ENCODE measurements at regions not wholly inside any gene's neighbourhood (a gene's known extent, or its start where the extent isn't known, plus 50 kb on each side); places are given as distances from the start of the nearest gene placed in this dataset.

- no peak overlapping the region for H3K27ac Mint-ChIP-seq
- peaks cover 0 to 4% (median 0%) of the 10 kb centered on the region in 5 donors for H3K9me3 Mint-ChIP-seq
- no peaks in the 10 kb centered on the region for H3K4me1 Mint-ChIP-seq
- no peaks in the 10 kb centered on the region for H3K27me3 Mint-ChIP-seq
- H3K27ac ChIP-seq (ENCODE audit: low read depth, low read length) = no peak overlapping the region
- no peaks in the 10 kb centered on the region for H3K36me3 ChIP-seq (ENCODE audit: insufficient read depth, low read length)
- no peaks in the 10 kb centered on the region for H3K27me3 ChIP-seq (ENCODE audit: insufficient read depth, low read length, poor library complexity, severe bottlenecking)
- CTCF ChIA-PET = no interaction called here
- POLR2A ChIA-PET = no interaction called here
- H3K4me3 ChIP-seq (ENCODE audit: low read length) = no peak overlapping the region
- no peaks in the 10 kb centered on the region for H3K9me3 ChIP-seq (ENCODE audit: low read length)
- H3K4me1 ChIP-seq (ENCODE audit: insufficient read depth, low read length) = no peaks in the 10 kb centered on the region
- DNase-seq = no peak
- H3K4me3 Mint-ChIP-seq = no peak overlapping the region
- no peaks in the 10 kb centered on the region for H3K36me3 Mint-ChIP-seq
Observed at GRCh38 chr13:84569366-84569765, 687.1 kb upstream of the SLITRK1 start.

DNA sequence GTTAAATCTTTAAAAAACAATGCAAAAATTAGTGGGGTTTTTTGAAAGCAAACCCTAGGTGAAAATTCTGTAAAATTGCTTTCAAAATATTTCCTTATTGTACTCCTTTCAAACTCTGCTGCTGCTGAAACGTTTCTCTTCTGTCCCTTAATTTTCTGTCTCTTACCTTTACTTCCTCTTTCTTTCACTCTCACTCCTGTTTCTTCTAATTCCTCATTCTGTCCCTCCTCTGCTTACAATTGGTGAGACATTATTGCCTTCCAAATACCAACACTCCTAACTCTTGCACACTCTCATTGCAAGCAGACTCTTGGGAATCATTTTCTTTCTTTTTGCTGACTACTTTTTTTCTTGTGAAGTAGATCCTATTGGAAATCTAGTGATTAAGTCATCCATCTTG lies 685.6 kb upstream of the SLITRK1 start:
- H3K27me3 ChIP-seq (ENCODE audit: insufficient read depth, low read length, poor library complexity, severe bottlenecking) = no peaks in the 10 kb centered on the region
- Mint-ChIP-seq H3K27me3 (no peaks in the 10 kb centered on the region), H3K27ac (no peak overlapping the region), H3K4me3 (no peak overlapping the region), H3K4me1 (no peaks in the 10 kb centered on the region), H3K36me3 (no peaks in the 10 kb centered on the region), H3K9me3 (peaks cover 0 to 4% (median 0%) of the 10 kb centered on the region in 5 donors)
- H3K4me1 ChIP-seq (ENCODE audit: insufficient read depth, low read length) = no peaks in the 10 kb centered on the region
- ChIA-PET POLR2A (no interaction called here), CTCF (no interaction called here)
- H3K27ac ChIP-seq (ENCODE audit: low read depth, low read length) = no peak overlapping the region
- no peak for DNase-seq
- H3K4me3 ChIP-seq (ENCODE audit: low read length) = no peak overlapping the region
- no peaks in the 10 kb centered on the region for H3K9me3 ChIP-seq (ENCODE audit: low read length)
- H3K36me3 ChIP-seq (ENCODE audit: insufficient read depth, low read length) = no peaks in the 10 kb centered on the region

DNA sequence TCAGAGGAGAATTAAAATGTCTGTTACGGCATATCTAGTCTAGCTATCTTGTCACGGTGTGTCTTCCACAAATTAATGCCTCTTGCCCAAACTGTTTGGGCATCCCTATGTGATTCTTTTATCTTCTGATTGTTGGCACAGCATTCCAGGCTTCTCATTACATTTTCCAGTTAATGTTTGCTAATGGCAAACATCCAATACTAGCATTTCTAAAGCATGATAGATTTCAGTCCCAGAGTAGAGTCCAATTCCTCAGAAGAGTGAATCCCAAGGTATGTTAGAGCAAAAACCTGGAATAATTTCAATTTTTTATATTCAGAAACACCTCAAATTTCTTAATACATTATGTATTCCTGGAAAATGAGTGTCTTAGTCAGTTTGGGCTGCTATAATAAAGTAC lies 684.5 kb upstream of the SLITRK1 start:
- H3K27ac ChIP-seq (ENCODE audit: low read depth, low read length) = no peak overlapping the region
- no peak overlapping the region for H3K4me3 ChIP-seq (ENCODE audit: low read length)
- no peaks in the 10 kb centered on the region for H3K4me1 Mint-ChIP-seq
- H3K27me3 Mint-ChIP-seq = no peaks in the 10 kb centered on the region
- no peak overlapping the region for H3K27ac Mint-ChIP-seq
- H3K9me3 ChIP-seq (ENCODE audit: low read length) = no peaks in the 10 kb centered on the region
- ChIA-PET POLR2A (no interaction called here), CTCF (no interaction called here)
- no peaks in the 10 kb centered on the region for H3K27me3 ChIP-seq (ENCODE audit: insufficient read depth, low read length, poor library complexity, severe bottlenecking)
- no peak overlapping the region for H3K4me3 Mint-ChIP-seq
- no peaks in the 10 kb centered on the region for H3K4me1 ChIP-seq (ENCODE audit: insufficient read depth, low read length)
- no peaks in the 10 kb centered on the region for H3K36me3 Mint-ChIP-seq
- H3K36me3 ChIP-seq (ENCODE audit: insufficient read depth, low read length) = no peaks in the 10 kb centered on the region
- DNase-seq = no peak
- peaks cover 0 to 4% (median 0%) of the 10 kb centered on the region in 5 donors for H3K9me3 Mint-ChIP-seq

GRCh38 chr13:84563611-84564010 lies 681.3 kb upstream of the SLITRK1 start:
- H3K4me1 Mint-ChIP-seq = no peaks in the 10 kb centered on the region
- H3K27me3 ChIP-seq (ENCODE audit: insufficient read depth, low read length, poor library complexity, severe bottlenecking) = no peaks in the 10 kb centered on the region
- H3K27ac Mint-ChIP-seq = no peak overlapping the region
- no peak overlapping the region for H3K27ac ChIP-seq (ENCODE audit: low read depth, low read length)
- ChIA-PET CTCF (no interaction called here), POLR2A (no interaction called here)
- peaks cover 0 to 9% (median 6%) of the 10 kb centered on the region in 5 donors for H3K9me3 Mint-ChIP-seq
- no peaks in the 10 kb centered on the region for H3K36me3 ChIP-seq (ENCODE audit: insufficient read depth, low read length)
- no peaks in the 10 kb centered on the region for H3K4me1 ChIP-seq (ENCODE audit: insufficient read depth, low read length)
- no peak for DNase-seq
- H3K27me3 Mint-ChIP-seq = no peaks in the 10 kb centered on the region
- no peak overlapping the region for H3K4me3 Mint-ChIP-seq
- no peak overlapping the region for H3K4me3 ChIP-seq (ENCODE audit: low read length)
- H3K9me3 ChIP-seq (ENCODE audit: low read length) = no peaks in the 10 kb centered on the region
- no peaks in the 10 kb centered on the region for H3K36me3 Mint-ChIP-seq

DNA sequence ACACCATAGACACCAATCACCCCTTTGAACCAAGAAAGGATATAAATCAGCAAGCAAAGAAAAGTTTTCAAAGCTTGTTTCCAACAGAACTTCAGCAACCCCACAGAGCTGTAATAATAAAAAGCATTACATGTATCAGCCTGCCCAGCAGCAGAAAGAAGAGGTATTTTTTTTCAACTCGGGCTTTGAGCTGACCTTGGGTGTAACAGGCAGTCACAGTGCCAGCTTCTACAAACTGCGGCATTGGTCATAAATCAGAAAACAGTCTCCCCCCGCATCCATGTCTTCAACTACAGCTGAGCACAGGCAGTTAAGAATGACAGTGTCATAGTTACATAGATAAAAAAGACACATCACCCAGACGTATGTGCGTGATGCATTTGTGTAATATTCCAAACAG lies 671.0 kb upstream of the SLITRK1 start:
- ChIA-PET POLR2A (no interaction called here), CTCF (no interaction called here)
- Mint-ChIP-seq H3K4me1 (no peaks in the 10 kb centered on the region), H3K36me3 (no peaks in the 10 kb centered on the region), H3K27me3 (peaks cover 0 to 2% of the 10 kb centered on the region in 2 donors), H3K27ac (no peak overlapping the region), H3K9me3 (peaks cover 0 to 7% (median 0%) of the 10 kb centered on the region in 5 donors), H3K4me3 (no peak overlapping the region)
- no peaks in the 10 kb centered on the region for H3K9me3 ChIP-seq (ENCODE audit: low read length)
- H3K36me3 ChIP-seq (ENCODE audit: insufficient read depth, low read length) = no peaks in the 10 kb centered on the region
- no peak overlapping the region for H3K4me3 ChIP-seq (ENCODE audit: low read length)
- no peaks in the 10 kb centered on the region for H3K27me3 ChIP-seq (ENCODE audit: insufficient read depth, low read length, poor library complexity, severe bottlenecking)
- DNase-seq = no peak
- H3K27ac ChIP-seq (ENCODE audit: low read depth, low read length) = no peak overlapping the region
- no peaks in the 10 kb centered on the region for H3K4me1 ChIP-seq (ENCODE audit: insufficient read depth, low read length)

- CTCF ChIA-PET = no interaction called here
- H3K27ac Mint-ChIP-seq = no peak overlapping the region
Observed at GRCh38 chr13:84543962-84544361, 661.7 kb upstream of the SLITRK1 start.

DNA sequence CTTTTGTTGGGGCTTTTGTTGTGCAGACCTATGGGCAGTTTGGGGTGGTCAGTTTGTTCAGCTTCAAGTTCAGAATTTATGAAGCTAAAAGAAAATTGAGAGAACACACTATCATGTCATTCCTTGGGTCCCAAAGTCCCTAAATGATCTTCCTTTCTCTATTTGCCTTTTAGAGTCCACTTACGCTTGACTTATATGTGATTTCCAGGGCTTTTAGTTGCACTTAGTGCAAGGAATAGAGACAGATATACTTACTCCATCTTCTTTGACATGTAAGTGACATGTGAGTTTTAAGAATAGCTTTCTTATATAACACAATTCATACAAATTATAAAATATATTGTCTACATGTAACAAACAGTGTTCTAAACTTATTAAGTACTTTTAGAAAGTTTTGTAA lies 660.1 kb upstream of the SLITRK1 start:
- no peak for DNase-seq
- no peaks in the 10 kb centered on the region for H3K27me3 ChIP-seq (ENCODE audit: insufficient read depth, low read length, poor library complexity, severe bottlenecking)
- Mint-ChIP-seq H3K4me3 (no peak overlapping the region), H3K36me3 (no peaks in the 10 kb centered on the region), H3K9me3 (peaks cover 0 to 4% (median 0%) of the 10 kb centered on the region in 5 donors), H3K27me3 (no peaks in the 10 kb centered on the region), H3K4me1 (no peaks in the 10 kb centered on the region), H3K27ac (no peak overlapping the region)
- POLR2A ChIA-PET = no interaction called here
- H3K4me1 ChIP-seq (ENCODE audit: insufficient read depth, low read length) = no peaks in the 10 kb centered on the region
- no peaks in the 10 kb centered on the region for H3K9me3 ChIP-seq (ENCODE audit: low read length)
- CTCF ChIA-PET = no interaction called here
- no peak overlapping the region for H3K27ac ChIP-seq (ENCODE audit: low read depth, low read length)
- no peak overlapping the region for H3K4me3 ChIP-seq (ENCODE audit: low read length)
- no peaks in the 10 kb centered on the region for H3K36me3 ChIP-seq (ENCODE audit: insufficient read depth, low read length)

More at GRCh38 chr13:84543962-84544361, 661.7 kb upstream of the SLITRK1 start:
- H3K27ac ChIP-seq (ENCODE audit: low read depth, low read length) = no peak overlapping the region
- Mint-ChIP-seq H3K36me3 (no peaks in the 10 kb centered on the region), H3K27me3 (no peaks in the 10 kb centered on the region), H3K9me3 (peaks cover 0 to 4% (median 0%) of the 10 kb centered on the region in 5 donors), H3K4me3 (no peak overlapping the region), H3K4me1 (no peaks in the 10 kb centered on the region)
- H3K4me1 ChIP-seq (ENCODE audit: insufficient read depth, low read length) = no peaks in the 10 kb centered on the region
- H3K27me3 ChIP-seq (ENCODE audit: insufficient read depth, low read length, poor library complexity, severe bottlenecking) = no peaks in the 10 kb centered on the region
- H3K36me3 ChIP-seq (ENCODE audit: insufficient read depth, low read length) = no peaks in the 10 kb centered on the region
- H3K4me3 ChIP-seq (ENCODE audit: low read length) = no peak overlapping the region
- H3K9me3 ChIP-seq (ENCODE audit: low read length) = no peaks in the 10 kb centered on the region
- POLR2A ChIA-PET = no interaction called here
- no peak for DNase-seq

DNA sequence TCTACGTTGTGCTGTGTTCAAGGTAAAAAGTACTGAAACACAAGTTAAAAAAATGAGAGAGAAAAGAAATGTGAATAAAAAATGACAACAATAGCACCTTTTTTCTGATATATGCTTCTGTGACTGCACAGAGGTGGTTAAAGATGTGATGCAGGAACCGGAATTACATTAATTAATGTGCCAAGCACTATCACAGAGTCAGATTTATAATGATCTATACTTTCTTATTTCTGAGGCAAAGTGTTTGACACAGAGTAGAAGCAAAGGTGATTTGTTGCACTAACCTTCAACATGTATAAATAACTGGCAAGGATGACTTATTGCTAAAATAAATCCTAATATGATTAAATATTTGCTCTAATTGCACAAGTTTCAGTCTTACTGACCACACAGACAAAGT lies 654.6 kb upstream of the SLITRK1 start:
- Histone ChIP-seq H3K27me3 (ENCODE audit: insufficient read depth, low read length, poor library complexity, severe bottlenecking) (no peaks in the 10 kb centered on the region), H3K4me3 (ENCODE audit: low read length) (no peak overlapping the region), H3K36me3 (ENCODE audit: insufficient read depth, low read length) (no peaks in the 10 kb centered on the region), H3K4me1 (ENCODE audit: insufficient read depth, low read length) (no peaks in the 10 kb centered on the region), H3K27ac (ENCODE audit: low read depth, low read length) (no peak overlapping the region), H3K9me3 (ENCODE audit: low read length) (no peaks in the 10 kb centered on the region)
- Mint-ChIP-seq H3K27ac (no peak overlapping the region), H3K36me3 (no peaks in the 10 kb centered on the region), H3K4me3 (no peak overlapping the region), H3K4me1 (no peaks in the 10 kb centered on the region), H3K9me3 (peaks cover 0 to 4% (median 0%) of the 10 kb centered on the region in 5 donors), H3K27me3 (no peaks in the 10 kb centered on the region)
- CTCF ChIA-PET = no interaction called here
- POLR2A ChIA-PET = no interaction called here
- DNase-seq = no peak

DNA sequence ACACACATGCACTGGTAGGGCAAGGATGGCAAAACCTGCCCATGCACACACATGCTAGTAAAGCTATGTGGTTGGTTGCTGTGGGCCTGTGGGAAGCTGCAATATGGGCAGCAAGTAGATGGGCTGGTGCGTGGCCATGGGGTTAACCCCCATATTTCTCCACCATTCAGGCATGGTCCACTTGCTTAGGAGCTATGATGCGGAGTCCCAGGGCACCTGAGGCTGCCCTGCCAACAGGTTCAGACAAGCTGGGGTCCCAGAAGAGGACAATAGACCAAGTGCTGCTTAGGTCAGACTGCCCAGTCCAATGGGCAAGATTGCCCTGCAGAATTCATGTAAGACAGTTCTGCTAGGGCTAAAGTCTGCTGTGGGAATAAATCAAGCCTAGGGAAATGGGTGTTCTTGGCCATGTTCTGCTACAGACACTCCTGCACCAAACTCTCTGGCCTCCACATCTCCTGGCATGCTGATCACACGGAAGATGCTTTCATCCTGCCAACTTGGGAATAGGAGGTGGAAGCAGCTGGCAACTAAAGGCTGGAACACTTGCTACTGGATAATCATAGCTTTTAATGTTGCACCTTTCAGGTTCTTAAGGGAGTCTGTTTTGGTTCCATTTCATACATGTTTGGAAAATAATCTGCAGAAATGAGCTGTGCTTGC lies 646.3 kb upstream of the SLITRK1 start:
- POLR2A ChIA-PET = no interaction called here
- H3K9me3 Mint-ChIP-seq = peaks cover 0 to 2% (median 0%) of the 10 kb centered on the region in 5 donors

More for the DNA sequence above, 646.3 kb upstream of the SLITRK1 start:
- no peak overlapping the region for H3K27ac Mint-ChIP-seq
- Histone ChIP-seq H3K4me3 (ENCODE audit: low read length) (no peak overlapping the region), H3K36me3 (ENCODE audit: insufficient read depth, low read length) (no peaks in the 10 kb centered on the region), H3K9me3 (ENCODE audit: low read length) (no peaks in the 10 kb centered on the region), H3K27ac (ENCODE audit: low read depth, low read length) (no peak overlapping the region), H3K27me3 (ENCODE audit: insufficient read depth, low read length, poor library complexity, severe bottlenecking) (no peaks in the 10 kb centered on the region), H3K4me1 (ENCODE audit: insufficient read depth, low read length) (no peaks in the 10 kb centered on the region)
- no peaks in the 10 kb centered on the region for H3K36me3 Mint-ChIP-seq
- H3K4me1 Mint-ChIP-seq = no peaks in the 10 kb centered on the region
- H3K4me3 Mint-ChIP-seq = no peak overlapping the region
- no peaks in the 10 kb centered on the region for H3K27me3 Mint-ChIP-seq
- no peak for DNase-seq
- CTCF ChIA-PET = no interaction called here
